HG03354 (cell line): ENCODE measurements at regions not wholly inside any gene's neighbourhood (a gene's known extent, or its start where the extent isn't known, plus 50 kb on each side); places are given as distances from the start of the nearest gene placed in this dataset.
"Not testable (repeated sequence)": the region's sequence is repeated elsewhere in the genome, so short reads cannot be mapped to it uniquely, and the experiment has no call there.

Source experiments
- ATAC-seq: cut with Tn5 transposase; IDR thresholded peaks from one replicate; pipeline ENCODE4 v1.9.1; 2021; ENCODE audit warnings: mild to moderate bottlenecking; ENCODE audit not compliant: unreplicated experiment, poor library complexity, severe bottlenecking

- no peak for ATAC-seq
Measured at GRCh38 chr2:133986081-133986837, 267.6 kb upstream of the MGAT5 start.

- ATAC-seq, result no peak
Measured at GRCh38 chr2:133986881-133987795, 266.7 kb upstream of the MGAT5 start.

GRCh38 chr2:133988316-133988891 lies 265.5 kb upstream of the MGAT5 start:
- ATAC-seq, result no peak

- no peak for ATAC-seq
Measured at GRCh38 chr2:133991606-133992168, 262.2 kb upstream of the MGAT5 start.

GRCh38 chr2:133992454-133992853 lies 261.4 kb upstream of the MGAT5 start:
- ATAC-seq, result no peak

- ATAC-seq, result no peak
Measured at GRCh38 chr2:133993160-133993559, 260.7 kb upstream of the MGAT5 start.

- ATAC-seq, result not testable (repeated sequence)
Measured at GRCh38 chr2:133998726-133999125, 255.1 kb upstream of the MGAT5 start.

- no peak for ATAC-seq
Measured at GRCh38 chr2:134002391-134002790, 251.5 kb upstream of the MGAT5 start.

GRCh38 chr2:134002921-134003320 lies 251.0 kb upstream of the MGAT5 start:
- ATAC-seq, result no peak

- ATAC-seq, result no peak
Measured at GRCh38 chr2:134004467-134004866, 249.4 kb upstream of the MGAT5 start.

- ATAC-seq, result no peak
Measured at GRCh38 chr2:134008837-134009236, 245.0 kb upstream of the MGAT5 start.

GRCh38 chr2:134009440-134009839 lies 244.4 kb upstream of the MGAT5 start:
- ATAC-seq, result no peak

- ATAC-seq, result not testable (repeated sequence)
Measured at GRCh38 chr2:134009906-134010305, 244.0 kb upstream of the MGAT5 start.

- ATAC-seq, result no peak
Measured at GRCh38 chr2:134011936-134012586, 241.8 kb upstream of the MGAT5 start.

- ATAC-seq, result no peak
Measured at GRCh38 chr2:134014196-134014960, 239.5 kb upstream of the MGAT5 start.

- ATAC-seq, result no peak
Measured at GRCh38 chr2:134019871-134020270, 234.0 kb upstream of the MGAT5 start.

GRCh38 chr2:134020608-134021007 lies 233.3 kb upstream of the MGAT5 start:
- ATAC-seq, result no peak

- ATAC-seq, result peak; percentile 98
Measured at GRCh38 chr2:134021830-134022524, 231.9 kb upstream of the MGAT5 start.
